ENCODE measurements at regions not wholly inside any gene's neighbourhood (a gene's known extent, or its start where the extent isn't known, plus 50 kb on each side); places are given as distances from the start of the nearest gene placed in this dataset.

DNA sequence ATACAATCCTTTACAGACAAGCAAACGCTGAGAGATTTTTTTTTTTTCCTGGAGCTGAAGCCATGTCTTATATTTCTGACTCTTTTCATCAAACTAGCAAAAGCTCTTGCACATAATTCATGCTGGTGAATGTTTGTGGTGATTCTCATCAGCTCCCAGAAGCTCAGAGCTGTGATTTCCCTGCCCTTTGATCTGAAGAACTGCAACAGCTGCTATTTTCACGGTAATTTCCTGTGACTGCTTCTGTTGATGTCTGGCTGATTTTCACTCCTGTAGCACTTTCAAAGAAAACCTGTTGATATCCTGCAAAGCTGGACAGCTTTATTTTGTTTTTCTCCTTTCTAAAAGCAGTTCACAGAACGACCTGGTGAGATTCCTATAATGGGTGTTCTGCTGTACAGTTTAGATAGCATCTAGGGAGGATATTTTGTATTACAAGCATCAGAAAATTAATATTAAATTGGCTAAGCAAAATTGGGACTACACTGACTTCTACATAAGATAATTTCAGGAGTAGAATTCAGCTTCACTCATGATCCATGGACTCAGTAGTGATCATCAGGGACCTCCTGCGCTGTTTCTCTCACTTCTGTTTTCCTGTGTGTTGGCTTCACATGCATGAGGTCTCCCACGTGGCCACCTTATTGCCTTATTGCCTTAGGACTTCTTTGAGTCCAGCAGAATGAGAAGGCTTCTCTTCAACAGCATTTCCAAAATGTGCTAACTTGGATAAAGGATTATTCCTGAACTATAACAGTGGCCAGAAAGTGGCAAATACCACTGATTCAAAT, 1111.6 kb upstream of the SORCS1 start:
- no peak for DNase-seq

DNA sequence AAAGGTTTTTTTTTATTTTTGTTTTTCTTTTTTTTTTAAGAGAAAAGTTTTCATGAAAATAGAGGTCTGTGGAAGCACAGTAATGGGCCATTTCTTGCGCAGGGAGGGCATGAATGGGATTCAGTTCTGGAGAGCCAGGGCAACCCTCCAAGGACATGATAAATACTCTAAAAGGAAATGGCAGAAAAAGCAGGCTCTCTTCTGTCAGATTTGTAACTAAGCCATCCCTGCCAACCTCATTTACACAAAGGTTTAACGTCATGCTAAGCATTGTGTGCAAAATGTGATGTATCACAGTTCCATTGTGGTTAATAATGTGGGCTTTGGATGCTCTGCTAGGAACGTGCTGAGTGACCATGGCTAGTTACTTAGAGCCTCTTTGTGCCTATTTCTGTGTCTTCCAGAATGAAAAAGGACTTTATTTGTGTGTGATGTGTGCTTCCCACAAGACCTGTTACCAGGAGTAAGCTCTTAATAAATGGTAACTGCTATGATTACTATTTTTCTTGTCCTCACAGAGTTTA, 1095.9 kb upstream of the SORCS1 start:
- DNase-seq: no peak

DNA sequence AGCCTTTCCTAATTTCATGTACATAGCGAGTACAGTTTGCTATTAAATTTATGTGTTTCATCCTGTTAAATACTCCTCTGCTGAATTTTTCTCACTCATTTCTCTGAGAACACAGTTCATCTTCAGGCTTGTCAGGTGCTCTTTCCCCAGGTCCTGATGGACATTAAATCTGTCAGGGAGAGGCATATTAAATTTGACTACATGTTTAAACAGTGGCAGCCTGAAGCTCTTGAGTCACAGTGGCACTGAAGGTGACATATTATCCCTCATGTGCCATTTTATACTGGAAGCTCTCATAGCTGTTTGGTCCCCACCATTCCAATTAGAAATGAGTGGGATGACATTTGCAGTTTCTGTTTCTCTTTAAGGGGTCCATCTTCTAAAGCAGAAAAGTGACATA, 1089.6 kb upstream of the SORCS1 start:
- no peak for DNase-seq

DNA sequence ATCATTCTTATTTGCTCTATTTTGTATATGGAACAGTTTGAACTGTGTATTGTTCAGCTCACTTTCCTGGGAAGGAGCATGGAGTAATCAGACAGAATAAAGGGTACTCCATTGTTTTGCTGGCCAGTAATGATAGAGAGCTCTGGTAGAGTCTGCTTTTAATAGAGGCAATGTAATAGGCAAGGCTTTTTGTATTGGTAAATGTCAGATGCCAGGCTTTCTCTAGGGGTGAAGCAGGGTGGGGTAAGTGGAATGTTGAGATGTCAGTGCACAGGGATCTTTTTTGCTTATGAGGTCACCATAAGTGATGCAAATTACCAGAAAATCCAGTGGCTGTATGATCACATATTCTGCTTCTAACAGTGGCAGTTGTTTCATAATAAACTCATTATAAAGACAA, 1088.3 kb upstream of the SORCS1 start:
- DNase-seq: no peak

DNA sequence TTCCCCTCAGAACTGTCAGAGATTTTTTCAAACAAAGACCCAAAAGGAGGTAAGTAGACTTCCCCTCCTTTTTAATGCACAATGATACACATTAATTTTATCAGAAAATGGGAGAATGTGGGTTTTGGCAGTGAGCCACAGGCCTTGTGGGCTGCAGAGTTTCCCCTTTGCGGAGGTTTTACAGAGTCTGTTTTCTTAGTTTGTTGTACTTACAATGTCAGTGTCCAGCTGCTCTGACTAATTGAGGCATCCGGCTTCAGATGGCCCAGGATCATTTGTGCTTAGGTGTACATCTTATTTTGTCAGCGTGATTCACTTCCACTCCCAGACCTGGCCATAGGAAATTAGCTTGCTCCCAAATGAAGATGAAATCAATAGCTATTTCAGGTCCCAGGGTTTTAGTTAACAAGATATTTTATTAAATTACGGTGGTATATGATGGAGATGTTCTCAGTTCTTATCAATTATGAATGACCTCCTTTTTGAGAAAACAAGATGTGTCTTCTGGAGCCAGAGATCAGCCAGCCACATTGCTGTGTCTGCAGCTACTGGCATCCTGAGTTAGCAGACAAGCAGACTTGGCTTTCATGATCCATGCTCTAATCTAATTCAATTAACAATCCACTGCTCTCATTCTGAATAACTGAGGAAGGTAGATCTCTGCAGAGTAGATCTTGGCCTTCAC, 1086.6 kb upstream of the SORCS1 start:
- DNase-seq: no peak

DNA sequence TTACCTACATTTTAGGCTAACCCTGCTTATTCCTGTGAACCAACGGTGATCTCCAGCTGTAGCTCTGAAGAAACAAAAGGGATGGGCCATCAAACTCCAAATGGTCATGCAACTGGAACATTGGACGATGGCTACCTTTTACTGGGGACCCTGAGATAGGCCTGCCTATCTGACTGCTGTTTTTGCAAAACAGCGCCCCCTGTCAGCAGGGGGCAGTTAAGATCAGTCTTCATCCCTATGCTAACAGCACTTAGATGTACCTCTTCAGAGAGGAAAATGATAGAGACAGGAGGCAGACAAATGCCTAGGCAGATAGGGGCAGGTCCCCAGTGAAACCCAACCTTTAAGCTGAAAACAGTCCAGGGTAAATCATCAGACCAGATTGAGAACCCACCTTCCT, 1085.4 kb upstream of the SORCS1 start:
- no peak for DNase-seq

DNA sequence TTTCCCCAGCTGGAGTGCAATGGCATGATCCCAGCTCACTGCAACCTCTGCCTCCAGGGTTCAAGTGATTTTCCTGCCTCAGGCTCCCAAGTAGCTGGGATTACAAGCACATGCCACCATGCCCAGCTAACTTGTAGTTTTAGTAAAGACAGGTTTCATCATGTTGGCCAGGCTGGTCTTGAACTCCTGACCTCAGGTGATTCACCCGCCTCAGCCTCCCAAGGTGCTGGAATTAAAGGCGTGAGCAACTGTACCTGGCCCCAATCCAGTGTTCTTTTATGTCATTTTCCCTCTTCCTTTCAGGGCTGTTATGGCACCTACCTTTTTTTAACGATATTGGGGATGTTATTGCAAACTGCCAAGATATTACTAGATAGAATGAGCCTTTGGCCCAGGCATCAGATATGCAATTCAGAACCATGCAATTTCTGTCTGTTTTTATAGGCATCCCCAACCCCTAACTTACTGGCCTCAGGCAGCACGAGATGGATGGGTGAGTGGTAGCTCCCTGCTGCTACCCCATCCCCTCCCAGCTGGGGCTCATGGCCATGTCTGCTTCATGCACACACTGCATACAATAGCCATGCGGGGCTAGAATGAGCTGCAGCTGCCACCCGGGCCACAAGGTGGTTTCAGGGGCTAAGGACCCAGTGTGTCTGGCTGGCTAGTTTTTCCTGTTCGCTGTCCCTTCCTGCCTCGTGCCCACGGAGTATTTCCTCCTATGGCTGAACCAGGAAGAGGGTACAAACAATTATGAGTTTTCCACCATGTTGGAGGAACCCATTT, 1080.1 kb upstream of the SORCS1 start:
- no peak for DNase-seq

DNA sequence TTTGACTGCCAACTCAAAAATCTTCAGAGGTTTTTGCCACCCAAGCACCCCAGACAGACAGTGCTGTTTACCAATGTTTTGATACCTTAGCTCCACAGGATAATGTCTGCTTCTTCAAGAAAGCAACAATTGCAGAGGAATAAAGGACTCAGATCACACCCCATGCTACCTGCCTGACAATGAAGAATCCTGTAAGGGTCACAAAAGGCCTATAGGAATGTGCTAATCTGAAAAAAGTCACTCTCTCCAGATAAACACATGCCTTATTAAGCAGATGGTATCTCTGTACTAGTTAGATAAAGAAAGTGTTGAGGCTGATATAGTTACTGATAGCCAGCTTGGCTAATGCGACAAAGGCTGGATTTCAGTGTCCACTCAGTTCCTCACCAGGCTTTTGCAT, 1076.7 kb upstream of the SORCS1 start:
- no peak for DNase-seq

DNA sequence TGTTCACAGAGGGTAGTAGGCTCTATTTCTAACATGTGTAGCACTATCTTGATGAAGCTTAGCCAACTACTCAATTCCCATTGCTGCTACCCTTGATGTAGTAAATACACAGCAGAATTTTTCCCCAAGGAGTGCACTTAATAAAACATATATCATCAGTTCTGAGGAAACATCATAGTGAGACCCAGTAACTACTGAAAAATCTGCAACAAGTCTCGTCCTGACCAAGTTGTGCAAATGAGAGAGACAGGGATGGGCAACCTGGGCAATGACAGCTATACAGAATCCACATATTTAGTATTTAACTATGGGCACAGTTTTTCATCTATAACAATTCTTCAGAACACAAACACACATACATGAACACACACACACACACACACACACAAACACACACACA, 1073.8 kb upstream of the SORCS1 start:
- DNase-seq: no peak

DNA sequence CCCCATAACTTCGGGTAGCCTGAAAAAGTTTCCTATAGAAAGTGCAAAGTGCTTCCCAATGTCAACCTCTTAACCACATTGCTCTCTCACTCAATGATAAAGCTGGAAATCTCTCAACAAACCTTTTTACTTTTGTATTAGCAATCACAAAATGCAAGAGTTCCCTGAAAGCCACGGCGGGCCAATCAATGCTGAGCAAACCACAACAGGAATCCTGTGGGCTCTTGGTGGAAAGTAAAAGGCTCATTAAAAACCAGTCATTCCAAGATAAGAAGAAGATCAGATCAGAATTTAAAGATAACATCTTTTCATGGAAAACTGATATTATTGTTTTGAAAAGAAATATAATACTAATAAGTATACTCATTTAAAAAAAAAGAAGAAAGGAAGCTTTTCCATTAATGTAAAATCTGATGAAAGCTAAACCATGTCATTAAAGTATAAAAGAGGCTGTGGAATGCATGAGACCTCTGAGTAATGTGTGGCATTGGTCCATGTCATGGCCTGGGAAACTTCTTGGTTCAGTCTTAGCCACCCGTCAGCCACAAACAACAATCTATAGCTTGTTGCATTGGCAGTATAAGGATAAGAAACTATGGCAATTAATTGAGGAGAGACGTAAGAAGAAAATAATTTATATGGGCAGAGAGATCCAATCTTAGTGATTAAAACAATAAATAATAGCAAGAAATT, 1066.1 kb upstream of the SORCS1 start:
- DNase-seq: no peak

DNA sequence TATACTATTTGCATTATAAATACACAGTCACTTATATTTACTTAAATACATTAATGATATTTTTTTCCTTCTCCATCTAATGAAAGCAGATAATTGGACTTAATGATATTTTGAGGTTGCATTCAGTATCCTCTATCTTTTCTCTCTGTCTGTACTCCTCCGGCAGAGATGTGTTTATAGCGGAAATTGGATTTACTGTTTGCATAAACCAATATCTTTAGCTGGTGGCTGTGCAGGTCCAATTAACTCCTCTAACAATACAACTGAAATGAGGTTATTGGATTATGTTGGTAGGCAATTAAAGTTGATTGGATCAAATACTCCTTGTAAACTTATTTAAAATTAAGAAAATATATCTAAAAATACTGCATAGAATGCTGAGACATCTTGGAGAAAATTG, 1044.2 kb upstream of the SORCS1 start:
- no peak for DNase-seq

DNA sequence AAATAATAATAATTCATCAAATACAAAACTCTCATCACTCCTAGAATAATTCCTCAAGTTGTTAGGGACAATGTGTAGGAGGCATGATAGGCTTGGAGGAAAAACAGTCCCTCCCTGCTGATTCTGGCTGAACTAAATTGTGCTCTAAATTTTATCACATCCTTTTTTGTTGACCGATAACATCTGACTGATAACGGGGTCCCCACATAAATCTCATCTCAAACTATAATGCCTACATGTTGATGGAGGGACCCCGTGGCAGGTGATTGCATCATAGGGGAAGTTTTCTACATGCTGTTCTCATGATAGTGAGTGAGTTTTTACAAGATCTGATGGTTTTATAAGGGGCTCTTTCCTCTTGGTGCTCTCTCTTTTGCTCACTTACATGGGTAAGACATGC, 1043.5 kb upstream of the SORCS1 start:
- no peak for DNase-seq

DNA sequence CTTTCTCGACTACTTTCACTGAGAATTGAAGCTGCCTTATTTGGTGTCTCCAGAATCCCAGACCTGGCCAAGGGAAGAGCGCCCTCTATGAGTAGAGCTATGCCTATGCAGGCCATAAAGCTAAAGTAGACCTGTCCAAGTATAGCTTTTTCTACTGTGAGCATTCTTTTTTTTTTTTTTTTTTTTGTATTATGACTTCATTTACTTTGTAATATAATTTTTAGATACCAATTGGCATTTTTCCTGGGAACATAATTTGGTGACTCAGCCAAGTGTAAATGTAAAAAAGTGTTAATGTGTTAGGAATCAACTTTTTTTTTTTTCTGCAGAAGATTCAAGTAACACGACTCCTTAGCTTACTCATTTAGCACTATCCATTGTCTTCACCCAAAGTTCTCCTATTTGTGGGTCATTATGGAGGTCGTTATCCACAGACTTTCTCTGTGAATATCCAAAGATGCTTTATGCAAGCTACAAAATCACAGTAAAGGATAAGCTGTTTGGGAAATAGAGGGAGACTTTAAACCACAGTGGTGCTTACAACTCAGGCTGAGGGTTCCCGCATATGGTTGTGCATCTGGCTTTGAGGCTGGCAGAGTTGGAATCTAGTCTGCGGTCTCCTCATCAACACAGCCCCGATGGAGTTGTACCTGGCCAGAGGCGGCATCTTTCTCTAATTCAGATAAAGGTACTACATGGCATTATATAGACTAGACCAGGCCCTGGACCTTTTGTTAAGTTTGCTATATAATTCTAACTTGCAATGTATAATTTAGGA, 1040.2 kb upstream of the SORCS1 start:
- no peak for DNase-seq

DNA sequence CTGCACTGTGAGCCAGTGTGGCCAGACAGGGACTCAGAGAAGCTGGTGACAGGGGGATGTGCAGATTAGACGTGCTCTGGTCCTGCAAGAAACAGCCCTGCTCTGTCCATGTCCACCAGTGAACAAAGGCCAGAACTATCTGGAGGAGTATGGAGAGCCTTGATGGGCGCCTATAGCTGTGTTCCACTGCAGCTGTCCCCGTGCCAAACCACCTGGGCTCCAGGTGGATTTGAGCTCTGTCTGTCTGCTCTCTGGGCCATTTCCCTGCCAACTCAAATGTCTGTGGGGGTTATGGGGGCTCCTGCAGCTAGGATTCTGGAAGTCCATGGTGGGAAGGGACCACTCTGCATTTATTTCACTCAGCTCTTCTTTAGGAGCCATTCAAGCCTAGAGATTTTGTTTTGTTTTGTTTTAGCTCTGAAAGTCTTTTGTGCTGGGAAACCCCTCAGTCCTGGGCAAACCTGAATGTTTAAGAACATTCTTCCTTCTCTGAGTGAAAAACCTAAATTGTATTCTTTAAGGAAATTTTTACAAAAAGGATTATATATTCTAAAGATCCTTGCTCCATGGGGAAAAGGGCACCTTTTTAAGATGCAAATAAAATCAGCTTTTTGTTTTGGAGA, 1039.5 kb upstream of the SORCS1 start:
- DNase-seq: no peak

DNA sequence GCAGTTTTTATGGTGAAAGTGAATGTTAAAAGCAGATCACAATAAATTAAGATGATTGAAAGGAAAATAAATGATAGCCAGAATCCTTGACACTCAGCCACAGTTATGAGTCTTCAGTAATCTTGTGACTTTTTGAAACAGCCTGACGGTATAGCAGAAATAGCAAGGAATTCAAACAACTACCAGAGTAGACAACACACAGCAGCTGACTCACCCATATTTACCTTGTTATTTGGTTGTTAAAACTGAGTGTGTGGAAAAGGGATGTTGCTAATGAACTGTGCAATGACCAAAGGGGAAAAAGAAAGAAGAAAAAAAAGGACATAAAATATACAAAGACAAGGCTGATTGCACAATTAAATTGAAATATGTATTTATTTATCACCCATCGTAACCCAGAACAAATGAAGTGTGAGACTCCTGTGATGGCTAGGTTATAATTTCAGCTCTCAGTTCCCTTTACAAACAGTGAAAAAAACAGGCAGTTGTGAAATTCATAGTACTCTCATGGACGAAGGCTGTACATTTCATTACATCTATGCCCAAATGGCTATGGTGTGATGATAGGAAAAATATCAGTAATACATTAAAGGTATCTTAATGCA, 1023.0 kb upstream of the SORCS1 start:
- no peak for DNase-seq

DNA sequence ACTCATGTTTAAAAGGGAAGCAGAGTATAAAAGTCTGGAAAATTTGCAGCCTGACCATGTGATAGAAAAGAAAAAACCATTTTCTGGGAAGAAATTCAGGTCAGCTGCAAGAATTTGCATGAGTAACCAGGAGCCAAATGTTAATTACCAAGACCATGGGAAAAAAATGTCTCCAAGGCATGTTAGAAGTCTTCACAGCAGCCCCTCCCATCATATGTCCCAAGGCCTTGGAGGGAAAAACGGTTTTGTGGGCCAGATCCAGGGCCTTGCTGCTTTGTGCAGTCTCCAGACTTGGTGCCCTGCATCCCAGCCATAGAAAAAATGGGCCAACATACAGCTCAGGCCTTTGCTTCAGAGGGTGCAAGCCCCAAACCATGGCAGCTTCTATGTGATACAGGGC, 1019.6 kb upstream of the SORCS1 start:
- DNase-seq: no peak

DNA sequence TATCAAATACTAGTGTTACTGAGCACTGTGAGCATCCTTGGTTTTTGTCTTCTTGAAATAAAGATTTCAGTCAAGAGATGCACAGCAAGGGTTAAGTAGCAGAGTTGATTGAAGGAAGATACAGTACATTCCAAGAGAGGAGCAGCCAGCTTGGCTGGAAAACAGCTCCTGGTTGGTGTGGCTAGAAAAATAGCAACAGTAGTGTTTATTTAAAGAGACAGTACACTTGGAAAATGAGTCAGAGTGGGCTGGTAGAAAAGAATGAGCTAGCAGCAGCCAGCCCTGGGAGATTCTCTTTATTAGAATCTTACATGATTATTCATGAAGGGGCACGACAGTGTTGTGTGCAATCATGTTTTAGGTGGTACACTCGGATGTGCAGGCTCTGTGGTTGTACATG, 1016.4 kb upstream of the SORCS1 start:
- no peak for DNase-seq

DNA sequence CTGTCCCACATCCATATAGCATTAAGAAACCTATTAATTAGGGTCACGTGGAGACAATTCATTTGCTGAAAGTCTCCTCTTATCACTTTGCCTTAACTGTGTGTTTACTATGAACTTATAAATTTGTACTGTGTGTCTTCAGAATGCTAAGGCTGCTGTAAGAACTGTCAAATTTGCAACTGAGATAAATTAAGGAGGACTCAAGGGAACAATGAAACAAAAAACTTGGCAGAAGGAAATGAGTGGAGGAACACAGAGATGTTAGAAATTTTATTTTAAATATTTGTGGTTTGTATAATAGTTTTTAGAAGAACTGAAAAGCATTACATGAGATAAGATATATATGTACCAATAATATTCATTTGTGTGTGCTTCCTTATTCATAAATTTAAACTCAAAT, 1005.3 kb upstream of the SORCS1 start:
- no peak for DNase-seq

DNA sequence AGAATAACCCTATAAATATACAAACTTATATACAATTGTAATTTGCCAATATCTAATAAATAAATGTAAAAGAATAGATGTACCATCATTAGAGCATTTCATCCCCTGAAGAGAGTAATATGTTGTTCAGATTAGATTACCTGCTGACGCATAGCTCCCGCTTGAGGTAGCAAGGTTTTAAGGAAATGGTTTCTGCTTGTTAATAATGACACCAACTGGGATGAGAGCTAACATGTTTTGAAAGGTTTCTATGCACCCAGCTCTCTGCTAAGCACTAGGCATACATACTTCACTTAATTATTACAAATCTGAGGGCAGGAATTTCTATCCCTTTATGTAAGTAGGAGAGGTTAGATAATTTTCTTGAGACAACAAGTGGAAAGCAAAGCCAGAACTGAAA, 1003.3 kb upstream of the SORCS1 start:
- DNase-seq: no peak

DNA sequence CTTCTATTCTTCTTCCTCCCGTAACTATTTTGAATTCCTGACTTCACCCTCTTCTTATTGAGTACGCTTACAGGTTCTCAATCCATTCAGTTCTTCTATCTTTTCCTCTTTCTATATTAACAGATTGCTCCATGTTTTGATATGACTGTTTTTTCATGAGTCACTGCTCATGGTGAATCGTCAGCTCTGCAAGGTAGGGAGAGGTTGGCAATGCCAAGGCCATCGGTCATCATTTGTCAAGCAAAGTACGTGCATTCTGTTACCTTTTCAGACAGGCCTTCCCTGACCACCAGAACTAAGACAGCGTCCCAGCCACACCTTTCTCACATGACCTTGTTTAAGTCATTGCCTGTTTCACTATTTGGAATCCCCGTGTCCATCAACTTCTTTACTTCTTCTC, 1001.9 kb upstream of the SORCS1 start:
- DNase-seq: no peak

DNA sequence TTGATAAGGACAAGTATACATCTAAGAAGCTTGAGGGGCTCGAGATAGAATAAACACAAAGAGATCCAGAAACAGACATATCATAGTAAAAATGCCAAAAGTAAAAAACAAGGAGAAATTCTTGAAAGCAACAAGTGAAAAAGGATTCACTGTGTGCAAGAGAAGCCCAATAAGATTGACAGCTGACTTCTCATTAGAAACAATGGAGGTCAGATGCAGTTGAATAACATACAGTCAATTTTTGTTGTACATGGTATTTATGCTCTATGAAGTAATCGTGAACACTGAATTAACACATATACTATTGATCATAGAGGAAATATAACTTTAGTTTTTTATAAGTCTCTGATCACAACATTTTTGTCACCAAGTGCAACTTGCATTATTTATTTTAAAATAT, 982.8 kb upstream of the SORCS1 start:
- no peak for DNase-seq
